NCI-H1105 treated with DMSO at 0.1 percent for 48 hours (cell line): ENCODE measurements at regions not wholly inside any gene's neighbourhood (a gene's known extent, or its start where the extent isn't known, plus 50 kb on each side); places are given as distances from the start of the nearest gene placed in this dataset.
"Not testable (repeated sequence)": the region's sequence is repeated elsewhere in the genome, so short reads cannot be mapped to it uniquely, and the experiment has no call there.

Experiments
- DNase-seq: peaks from one replicate; lab custom pipeline; 2025; lab: John Stamatoyannopoulos, UW

GRCh38 chr7:23887660-23888059, 177.6 kb downstream of the STK31 start:
- DNase-seq = no peak

- DNase-seq = no peak
Observed at GRCh38 chr7:23888958-23889357, 178.9 kb downstream of the STK31 start.

GRCh38 chr7:23889566-23889965, 179.5 kb downstream of the STK31 start:
- no peak for DNase-seq

- DNase-seq = no peak
Observed at GRCh38 chr7:23892019-23892418, 182.0 kb downstream of the STK31 start.

DNA sequence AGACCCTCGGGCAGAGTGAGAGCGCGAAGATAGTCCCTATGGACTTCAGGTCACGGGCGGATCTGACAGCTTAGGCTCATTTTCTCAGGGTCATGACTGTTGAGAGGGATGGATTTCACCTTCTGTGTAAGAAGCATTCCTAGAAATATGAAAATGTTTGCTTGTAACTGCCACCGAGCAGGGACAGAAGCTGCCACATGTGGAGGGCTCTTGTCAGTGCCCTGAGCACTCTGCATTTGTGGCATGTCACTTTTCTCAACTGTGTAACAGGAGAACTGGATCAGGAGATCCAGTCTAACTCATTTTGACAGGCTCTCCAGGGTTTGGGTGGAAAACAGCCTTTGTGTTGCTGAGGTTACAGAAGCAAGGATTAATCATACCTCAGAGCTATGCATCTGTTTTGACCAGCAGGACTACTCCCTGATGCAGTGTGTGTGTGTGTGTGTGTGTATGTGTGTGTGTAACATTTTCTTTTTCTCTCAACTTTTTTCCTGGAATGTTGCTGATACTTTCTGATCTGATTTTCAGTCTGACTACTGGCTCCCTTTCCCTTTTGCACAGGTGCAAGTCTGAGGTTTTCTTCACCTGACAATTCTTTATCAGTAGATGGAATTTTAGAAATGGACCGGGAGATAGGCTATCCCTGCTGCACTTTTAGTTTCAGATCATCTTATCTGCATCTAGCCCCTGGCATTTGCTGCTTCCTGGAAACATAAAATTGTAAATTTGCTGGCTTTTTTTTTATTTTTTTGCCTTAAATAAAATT, 183.3 kb downstream of the STK31 start:
- no peak for DNase-seq

- DNase-seq = no peak
Observed at GRCh38 chr7:23893942-23894891, 184.2 kb downstream of the STK31 start.

GRCh38 chr7:23894892-23895569, 185.0 kb downstream of the STK31 start:
- DNase-seq = no peak

GRCh38 chr7:23895666-23896096, 185.7 kb downstream of the STK31 start:
- no peak for DNase-seq

DNA sequence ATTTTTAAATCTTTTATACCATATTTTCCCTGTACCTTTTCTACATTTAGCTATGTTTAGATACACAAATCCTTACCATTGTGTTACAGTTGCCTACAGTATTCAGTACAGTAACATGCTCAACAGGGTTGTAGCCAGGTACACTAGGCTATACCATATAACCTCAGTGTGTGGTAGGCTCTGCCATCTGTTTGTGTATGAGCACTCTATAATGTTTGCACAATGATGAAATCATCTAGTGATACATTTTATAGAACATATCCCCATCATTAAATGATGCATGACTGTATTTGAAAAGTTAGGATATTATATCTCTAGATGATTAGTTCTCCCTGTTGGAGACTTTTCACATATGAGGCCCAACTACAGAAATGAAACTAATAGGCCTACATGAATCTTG, 188.6 kb downstream of the STK31 start:
- DNase-seq = no peak

GRCh38 chr7:23904901-23905300, 194.9 kb downstream of the STK31 start:
- DNase-seq = not testable (repeated sequence)

- DNase-seq = no peak
Observed at GRCh38 chr7:23907012-23907411, 197.0 kb downstream of the STK31 start.

DNA sequence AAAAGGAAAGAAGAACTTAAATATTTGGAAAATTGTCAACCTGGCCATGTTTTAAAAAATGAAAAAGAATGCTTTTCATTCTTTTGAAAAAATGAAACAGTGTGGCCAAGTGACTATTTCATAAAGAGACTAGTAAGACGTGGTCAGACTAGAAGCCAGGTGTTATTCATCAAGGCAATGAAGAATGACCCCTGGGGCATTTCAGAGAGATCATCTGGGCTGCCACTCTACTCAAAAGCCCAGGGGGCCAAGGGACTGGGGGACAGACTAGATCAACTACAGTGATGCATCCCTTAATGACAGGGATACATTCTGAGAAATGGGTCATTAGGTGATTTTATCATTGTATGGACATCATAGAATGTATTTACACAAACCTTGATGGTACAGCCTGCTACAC, 199.4 kb downstream of the STK31 start:
- no peak for DNase-seq

DNA sequence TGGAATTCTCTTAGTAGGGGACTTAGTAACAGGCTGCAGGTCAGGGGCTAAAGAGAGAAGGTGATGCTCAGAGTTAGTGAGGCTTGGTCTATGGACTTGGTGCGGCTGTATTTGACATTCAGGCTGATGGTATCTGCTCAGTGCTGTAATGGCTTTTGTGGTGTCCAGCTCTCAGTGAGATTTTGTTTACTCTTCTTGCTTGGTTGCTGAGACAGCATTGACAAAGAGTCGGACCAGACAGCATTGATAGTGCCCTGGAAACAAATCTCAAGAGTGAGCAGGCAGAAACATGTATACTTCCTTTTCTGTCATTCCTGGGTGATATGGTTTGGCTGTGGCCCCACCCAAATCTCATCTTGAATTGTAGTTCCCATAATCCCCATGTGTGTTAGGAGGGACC, 202.0 kb downstream of the STK31 start:
- DNase-seq = no peak

GRCh38 chr7:23913016-23913415, 203.0 kb downstream of the STK31 start:
- DNase-seq = no peak

GRCh38 chr7:23915236-23915635, 205.2 kb downstream of the STK31 start:
- no peak for DNase-seq

GRCh38 chr7:23918286-23918685, 208.3 kb downstream of the STK31 start:
- no peak for DNase-seq

DNA sequence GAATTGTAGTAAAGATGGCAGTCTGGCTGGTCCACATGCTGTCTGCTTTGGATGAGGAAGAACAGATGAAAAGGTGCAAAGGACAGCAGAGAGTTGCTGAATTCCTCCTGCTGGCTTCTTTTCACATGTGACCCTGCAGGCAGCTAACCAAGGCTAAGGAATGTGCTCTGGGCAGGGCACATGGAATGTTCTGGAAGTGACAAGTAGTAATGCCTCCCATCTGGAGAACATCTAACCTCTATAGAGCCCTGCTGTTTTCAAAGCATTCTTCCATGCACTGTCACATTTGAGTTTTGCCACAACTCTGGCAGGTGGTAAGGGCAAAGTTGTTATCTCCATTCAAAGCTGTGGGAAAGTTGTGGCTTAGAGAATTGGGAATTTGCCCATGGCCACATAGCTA, 208.8 kb downstream of the STK31 start:
- no peak for DNase-seq

DNA sequence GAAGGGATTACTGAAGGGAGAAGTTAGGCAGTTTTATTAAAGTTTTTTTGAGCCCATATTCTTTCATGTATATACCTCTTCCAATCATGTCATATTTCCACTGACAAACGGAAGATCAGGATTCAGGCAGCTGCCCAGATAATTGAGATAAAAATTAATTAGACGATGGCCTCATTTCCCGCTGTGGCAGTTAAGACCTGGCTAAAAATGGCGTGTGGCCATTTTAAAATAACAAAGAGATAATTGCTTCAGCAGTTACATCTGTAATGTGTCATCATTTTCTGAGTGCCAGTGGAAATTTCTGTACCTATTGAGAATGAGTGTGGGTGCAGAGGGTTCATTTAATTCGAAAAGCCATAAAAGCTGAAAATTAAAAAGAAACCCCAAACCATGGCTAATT, 215.1 kb downstream of the STK31 start:
- peak; percentile 48 for DNase-seq

GRCh38 chr7:23927709-23928417, 217.8 kb downstream of the STK31 start:
- no peak for DNase-seq

DNA sequence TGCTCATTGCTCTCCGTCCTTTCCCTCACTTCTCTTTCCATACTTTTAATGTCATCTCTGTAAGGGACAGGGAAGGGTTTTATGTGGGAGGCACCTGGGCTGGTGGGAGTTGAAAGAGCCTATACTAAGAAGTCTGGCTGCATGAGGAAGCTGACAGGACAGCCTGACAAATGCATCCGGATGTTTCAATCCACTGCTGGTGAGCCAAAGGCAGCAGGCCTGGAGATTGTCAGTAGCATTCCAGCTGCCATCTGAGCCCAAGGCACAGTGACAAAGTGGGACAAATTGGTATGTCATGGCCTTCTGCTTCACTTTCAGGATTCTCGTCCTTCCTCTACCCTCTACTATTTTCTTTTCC, 218.4 kb downstream of the STK31 start:
- no peak for DNase-seq

DNA sequence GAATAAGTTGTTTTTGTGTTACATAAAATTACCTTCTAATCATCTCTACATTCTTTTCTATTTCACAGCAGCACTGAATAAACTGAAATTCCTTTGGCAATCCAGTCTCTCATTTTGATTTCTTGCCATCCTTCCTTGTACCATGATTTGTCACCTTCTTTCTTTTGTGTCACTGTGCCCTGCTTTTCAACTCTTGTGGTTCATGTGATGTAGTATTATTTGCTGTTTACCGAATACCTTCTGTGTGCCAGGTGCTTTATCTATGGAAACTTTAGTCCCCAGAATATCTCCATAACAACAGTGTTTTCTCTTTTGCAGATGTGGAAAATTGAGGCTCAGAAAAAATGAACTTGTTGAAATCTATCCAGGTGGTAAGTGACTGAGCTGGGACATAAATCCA, 220.3 kb downstream of the STK31 start:
- DNase-seq = peak; percentile 26

GRCh38 chr7:23931633-23932032, 221.6 kb downstream of the STK31 start:
- no peak for DNase-seq
